HEK293T (cell line): ENCODE measurements at regions not wholly inside any gene's neighbourhood (a gene's known extent, or its start where the extent isn't known, plus 50 kb on each side); places are given as distances from the start of the nearest gene placed in this dataset.

Source experiments
- BHLHE40 ChIP-seq: fragments of 450-650 bp; IDR thresholded peaks from 2 replicates; pipeline ENCODE4 v1.6.1; 2016; ENCODE audit warnings: mild to moderate bottlenecking, moderate library complexity, borderline replicate concordance
- FOXM1 ChIP-seq: fragments of 450-650 bp; IDR thresholded peaks from 2 replicates; pipeline ENCODE4 v1.6.1; 2017; ENCODE audit warnings: mild to moderate bottlenecking, borderline replicate concordance
- HDGF ChIP-seq: fragments of 450-650 bp; IDR thresholded peaks from 2 replicates; pipeline ENCODE4 v1.6.1; 2017; ENCODE audit warnings: antibody characterized with exemption, borderline replicate concordance
- L3MBTL2 ChIP-seq: fragments of 450-650 bp; conservative IDR thresholded peaks from 2 replicates; pipeline ENCODE4 v1.6.1; 2016; ENCODE audit warnings: mild to moderate bottlenecking
- SP1 ChIP-seq: fragments of 450-650 bp; IDR thresholded peaks from 2 replicates; pipeline ENCODE4 v1.6.1; 2017
- SUZ12 ChIP-seq: fragments of 450-650 bp; IDR thresholded peaks from 2 replicates; pipeline ENCODE4 v1.6.1; 2016; ENCODE audit warnings: mild to moderate bottlenecking
- TARDBP ChIP-seq: fragments of 450-650 bp; IDR thresholded peaks from 2 replicates; pipeline ENCODE4 v1.6.1; 2016
- TF ChIP-seq, protein P1 (sequence below): fragments of 450-650 bp; IDR thresholded peaks from 2 replicates; pipeline ENCODE4 v1.6.1; 2016

DNA sequence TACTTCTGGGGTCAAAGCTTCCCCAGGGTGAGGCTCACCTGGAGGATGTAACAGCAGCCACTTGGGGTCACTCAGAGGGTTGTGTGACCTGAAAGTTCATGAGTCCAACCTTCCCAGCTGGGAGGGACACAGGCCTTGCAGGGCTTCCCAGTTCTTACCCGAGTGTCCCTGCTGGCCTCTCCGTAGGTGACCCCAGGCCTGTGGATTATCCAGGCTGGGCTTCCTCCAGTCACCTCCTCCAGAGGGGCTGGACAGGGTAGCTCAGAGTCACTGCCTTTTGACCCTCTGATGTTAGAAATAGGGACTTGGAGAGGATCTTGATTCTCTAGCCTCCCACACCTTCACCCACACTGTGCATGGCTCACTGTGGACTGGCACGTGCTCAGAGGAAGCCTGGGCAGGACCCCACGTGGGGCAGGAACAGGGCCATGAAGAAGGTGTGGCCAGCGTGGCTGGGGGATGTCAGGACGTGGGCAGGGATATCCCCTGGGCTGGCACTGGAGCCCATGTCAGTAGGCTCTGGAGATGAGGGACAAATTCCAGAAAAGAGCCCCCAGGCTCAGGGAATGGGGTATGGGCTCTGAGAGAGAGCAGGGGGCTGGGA, 131.8 kb downstream of the ACTL8 start:
- TF ChIP-seq L3MBTL2 = no peak
- no peak for TF ChIP-seq TARDBP
- TF ChIP-seq SUZ12 = no peak
- no peak for TF ChIP-seq BHLHE40
- TF ChIP-seq, protein P1, sequence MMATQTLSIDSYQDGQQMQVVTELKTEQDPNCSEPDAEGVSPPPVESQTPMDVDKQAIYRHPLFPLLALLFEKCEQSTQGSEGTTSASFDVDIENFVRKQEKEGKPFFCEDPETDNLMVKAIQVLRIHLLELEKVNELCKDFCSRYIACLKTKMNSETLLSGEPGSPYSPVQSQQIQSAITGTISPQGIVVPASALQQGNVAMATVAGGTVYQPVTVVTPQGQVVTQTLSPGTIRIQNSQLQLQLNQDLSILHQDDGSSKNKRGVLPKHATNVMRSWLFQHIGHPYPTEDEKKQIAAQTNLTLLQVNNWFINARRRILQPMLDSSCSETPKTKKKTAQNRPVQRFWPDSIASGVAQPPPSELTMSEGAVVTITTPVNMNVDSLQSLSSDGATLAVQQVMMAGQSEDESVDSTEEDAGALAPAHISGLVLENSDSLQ = no peak
- TF ChIP-seq HDGF = no peak
- TF ChIP-seq SP1 = no peak
- no peak for TF ChIP-seq FOXM1
